Stimulated activated CD8-positive, alpha-beta memory T cell treated with anti-CD3 and anti-CD28 coated beads, Interleukin-15, amount 100 ng/mL, for 4 hours (primary cell): ENCODE measurements at regions not wholly inside any gene's neighbourhood (a gene's known extent, or its start where the extent isn't known, plus 50 kb on each side); places are given as distances from the start of the nearest gene placed in this dataset.
"Not testable (repeated sequence)": the region's sequence is repeated elsewhere in the genome, so short reads cannot be mapped to it uniquely, and the experiment has no call there.

Experiments used
- DNase-seq, 2 donors: peaks; one replicate each; pipeline ENCODE4 v3.0.0-alpha.2; 2020; ENCODE audit warnings: low read depth in 2 of 2

- DNase-seq: not testable (repeated sequence)
These were observed 85.9 kb upstream of the BTG1 start for GRCh38 chr12:92231532-92231931.

- DNase-seq: no peak
These were observed 83.7 kb upstream of the BTG1 start for GRCh38 chr12:92229381-92229780.

- no peak for DNase-seq
These were observed 81.3 kb upstream of the BTG1 start for GRCh38 chr12:92226961-92227360.

- no peak for DNase-seq
These were observed 80.5 kb upstream of the BTG1 start for GRCh38 chr12:92226071-92226661.

- no peak for DNase-seq
These were observed 79.2 kb upstream of the BTG1 start for GRCh38 chr12:92224685-92225331.

- no peak for DNase-seq
These were observed 77.8 kb upstream of the BTG1 start for GRCh38 chr12:92223481-92223880.

GRCh38 chr12:92221656-92222315 is 76.1 kb upstream of the BTG1 start:
- no peak for DNase-seq

GRCh38 chr12:92218394-92219077 is 72.9 kb upstream of the BTG1 start:
- no peak for DNase-seq

GRCh38 chr12:92216092-92216491 is 70.4 kb upstream of the BTG1 start:
- DNase-seq: no peak

GRCh38 chr12:92215358-92215757 is 69.7 kb upstream of the BTG1 start:
- DNase-seq: no peak

- no peak for DNase-seq
These were observed 67.5 kb upstream of the BTG1 start for GRCh38 chr12:92213166-92213565.

- DNase-seq: no peak
These were observed 64.4 kb upstream of the BTG1 start for GRCh38 chr12:92210071-92210470.

GRCh38 chr12:92208613-92209121 is 63.0 kb upstream of the BTG1 start:
- no peak for DNase-seq

- DNase-seq: no peak
These were observed 61.0 kb upstream of the BTG1 start for GRCh38 chr12:92206596-92206995.

- DNase-seq: no peak
These were observed 60.4 kb upstream of the BTG1 start for GRCh38 chr12:92206011-92206410.

GRCh38 chr12:92199819-92200576 is 54.4 kb upstream of the BTG1 start:
- no peak for DNase-seq

- DNase-seq: no peak
These were observed 52.2 kb upstream of the BTG1 start for GRCh38 chr12:92197815-92198214.

- no peak for DNase-seq
These were observed 50.7 kb upstream of the BTG1 start for GRCh38 chr12:92196368-92196767.
